Naive thymus-derived CD4-positive, alpha-beta T cell (primary cell): ENCODE measurements at regions not wholly inside any gene's neighbourhood (a gene's known extent, or its start where the extent isn't known, plus 50 kb on each side); places are given as distances from the start of the nearest gene placed in this dataset.

Source experiments
- ATAC-seq: fragments of 150-1000 bp; cut with Tn5 transposase; 2 replicates; pipeline ENCODE4 v1.10.0; 2021; ENCODE audit warnings: mild to moderate bottlenecking, moderate library complexity
- CTCF ChIA-PET: fragments of 350-600 bp; sonication (Branson Sonifier 250); formaldehyde crosslinking; loops from one replicate; lab custom pipeline; 2021; ENCODE audit warnings: antibody characterized with exemption; lab: Charles Lee
- POLR2A ChIA-PET: fragments of 350-600 bp; sonication (Branson Sonifier 250); formaldehyde crosslinking; loops from one replicate; lab custom pipeline; 2021; ENCODE audit warnings: antibody characterized with exemption, inconsistent platforms; lab: Charles Lee
- DNase-seq, 9 donors: peaks; one replicate each; pipeline versions ENCODE4 v3.0.0 to v3.0.0-alpha.2; 2020 to 2022; ENCODE audit warnings: mixed read lengths in 1 of 9
- H3K27ac ChIP-seq: one replicate; pipeline ENCODE4 v1.7.0; 2013; ENCODE audit warnings: mild to moderate bottlenecking, low read depth, low read length, moderate library complexity
- H3K27me3 ChIP-seq, 2 donors: one replicate each; pipeline ENCODE4 v1.7.0; 2013; ENCODE audit warnings: low read length in 2 of 2, mild to moderate bottlenecking in 2 of 2, moderate library complexity in 2 of 2; ENCODE audit not compliant: control insufficient read depth in 2 of 2, insufficient read depth in 2 of 2
- H3K36me3 ChIP-seq, 3 experiments: 1 replicate in 2 of 3; 2 replicates in 1 of 3; pipeline ENCODE4 v1.7.0; 2013; ENCODE audit warnings: low read length in 3 of 3, mild to moderate bottlenecking in 3 of 3, moderate library complexity in 1 of 3; ENCODE audit not compliant: insufficient read depth in 3 of 3, control insufficient read depth in 2 of 3
- H3K4me1 ChIP-seq, 2 donors: one replicate each; pipeline ENCODE4 v1.7.0; 2013; ENCODE audit warnings: low read length in 2 of 2, mild to moderate bottlenecking in 2 of 2, moderate library complexity in 1 of 2; ENCODE audit not compliant: control insufficient read depth in 2 of 2, insufficient read depth in 2 of 2
- H3K4me3 ChIP-seq: 2 replicates; pipeline ENCODE4 v1.7.0; 2013; ENCODE audit warnings: mild to moderate bottlenecking, low read length
- H3K9me3 ChIP-seq, 3 experiments: 1 replicate in 2 of 3; 2 replicates in 1 of 3; pipeline ENCODE4 v1.7.0; 2013; ENCODE audit warnings: low read length in 3 of 3; ENCODE audit not compliant: control insufficient read depth in 2 of 3
- H3K27ac Mint-ChIP-seq, 9 donors: one replicate each; pipeline ENCODE4 v1.8.0; 2020 to 2022; ENCODE audit warnings: mixed read lengths in 9 of 9, mild to moderate bottlenecking in 8 of 9, moderate library complexity in 5 of 9, inconsistent platforms in 2 of 9
- H3K27me3 Mint-ChIP-seq, 5 donors: one replicate each; pipeline ENCODE4 v1.8.0; 2021 to 2022; ENCODE audit warnings: mixed read lengths in 5 of 5, mild to moderate bottlenecking in 1 of 5
- H3K36me3 Mint-ChIP-seq, 5 donors: one replicate each; pipeline ENCODE4 v1.8.0; 2020 to 2022; ENCODE audit warnings: mixed read lengths in 5 of 5, mild to moderate bottlenecking in 3 of 5, inconsistent platforms in 1 of 5
- H3K4me1 Mint-ChIP-seq, 7 donors: one replicate each; pipeline ENCODE4 v1.8.0; 2020 to 2022; ENCODE audit warnings: mixed read lengths in 7 of 7, mild to moderate bottlenecking in 3 of 7, inconsistent platforms in 1 of 7
- H3K4me3 Mint-ChIP-seq, 10 donors: one replicate each; pipeline ENCODE4 v1.8.0; 2020 to 2022; ENCODE audit warnings: mild to moderate bottlenecking in 10 of 10, mixed read lengths in 10 of 10, moderate library complexity in 6 of 10, inconsistent platforms in 2 of 10
- H3K9me3 Mint-ChIP-seq, 11 donors: one replicate each; pipeline ENCODE4 v1.8.0; 2020 to 2022; ENCODE audit warnings: mixed read lengths in 11 of 11, mild to moderate bottlenecking in 4 of 11, inconsistent platforms in 1 of 11, moderate library complexity in 1 of 11
- intact Hi-C, 2 donors: fragments of 100-400 bp; cut with micrococcal nuclease; formaldehyde crosslinking; loops; one replicate each; pipeline ENCODE4 v1.15.1; 2023

DNA sequence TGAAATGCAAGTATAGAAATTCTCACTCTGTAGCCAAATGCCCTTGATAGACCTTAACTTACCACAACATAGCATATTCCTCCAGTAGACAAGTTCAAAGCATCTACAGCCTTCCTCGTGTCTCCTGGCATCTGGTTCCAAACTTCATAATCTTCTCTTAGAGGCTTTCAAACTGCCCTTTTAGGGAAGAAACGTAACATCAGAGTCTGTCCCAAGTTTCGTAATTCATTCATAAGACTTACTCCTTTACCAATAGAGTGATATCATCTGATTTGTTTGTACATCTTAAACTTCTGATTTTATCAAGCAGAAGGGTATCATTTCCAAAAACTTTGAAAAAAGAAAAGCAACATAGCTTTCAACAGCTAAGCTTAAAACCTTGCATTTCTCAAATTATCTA is 137.4 kb downstream of the SPRY2 start:
- Histone ChIP-seq H3K27ac (no peak overlapping the region), H3K4me3 (no peak overlapping the region), H3K9me3 (no peaks in the 10 kb centered on the region), H3K36me3 (no peaks in the 10 kb centered on the region), H3K4me1 (no peaks in the 10 kb centered on the region), H3K27me3 (no peaks in the 10 kb centered on the region)
- peaks cover 0 to 4% (median 0%) of the 10 kb centered on the region in 5 donors for H3K27me3 Mint-ChIP-seq
- peaks cover 0 to 15% (median 5%) of the 10 kb centered on the region in 11 donors for H3K9me3 Mint-ChIP-seq
- ChIA-PET POLR2A (no interaction called here), CTCF (no interaction called here)
- no peak overlapping the region for H3K27ac Mint-ChIP-seq
- no peak for ATAC-seq
- H3K4me3 Mint-ChIP-seq, result no peak overlapping the region
- intact Hi-C loops, result no loop called here
- DNase-seq, result no peak
- H3K4me1 Mint-ChIP-seq, result no peaks in the 10 kb centered on the region
- H3K36me3 Mint-ChIP-seq, result no peaks in the 10 kb centered on the region

DNA sequence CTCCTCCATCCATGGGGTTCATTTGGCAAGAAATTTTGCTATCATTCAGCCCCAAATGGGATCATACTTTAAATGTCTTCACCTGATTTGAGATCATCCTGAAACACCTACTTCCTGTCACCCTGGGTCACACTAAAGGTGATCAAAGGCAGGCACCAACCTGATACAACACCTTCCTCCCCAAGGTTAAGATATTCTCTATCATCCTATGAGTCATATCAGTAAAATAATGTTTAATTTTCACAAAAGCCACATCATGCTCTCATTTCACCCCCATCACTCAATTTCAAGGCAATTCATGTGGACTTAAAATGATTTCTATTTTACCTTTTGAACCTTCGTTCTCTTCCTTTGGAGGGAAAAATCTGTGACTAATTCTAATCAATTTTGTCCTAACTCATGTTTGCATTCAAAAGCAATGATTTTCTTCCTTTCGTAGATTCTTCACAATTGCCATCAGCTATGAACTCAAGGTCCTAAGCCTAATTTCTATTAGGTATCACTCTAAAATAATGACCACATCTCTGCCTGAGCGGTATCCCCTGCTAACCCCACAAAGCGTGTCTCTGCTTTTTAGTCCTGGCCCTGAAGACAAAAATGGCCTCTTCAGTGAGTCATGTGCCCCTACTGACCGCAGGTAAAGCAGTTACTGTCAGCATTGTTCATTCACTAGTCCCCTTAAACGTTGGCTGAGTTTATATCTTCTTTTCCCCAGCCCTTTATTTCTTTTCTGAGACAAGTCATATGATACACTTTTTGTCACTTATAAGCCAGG is 139.0 kb downstream of the SPRY2 start:
- DNase-seq, result no peak
- Mint-ChIP-seq H3K36me3 (no peaks in the 10 kb centered on the region), H3K27me3 (peaks cover 0 to 4% (median 0%) of the 10 kb centered on the region in 5 donors), H3K4me3 (no peak overlapping the region), H3K27ac (no peak overlapping the region), H3K4me1 (no peaks in the 10 kb centered on the region), H3K9me3 (peaks cover 0 to 16% (median 5%) of the 10 kb centered on the region in 11 donors)
- H3K27ac ChIP-seq, result no peak overlapping the region
- H3K4me3 ChIP-seq, result no peak overlapping the region
- ChIA-PET POLR2A (no interaction called here), CTCF (no interaction called here)
- intact Hi-C loops, result no loop called here
- no peaks in the 10 kb centered on the region for H3K9me3 ChIP-seq
- no peaks in the 10 kb centered on the region for H3K36me3 ChIP-seq
- no peak for ATAC-seq
- no peaks in the 10 kb centered on the region for H3K27me3 ChIP-seq
- H3K4me1 ChIP-seq, result no peaks in the 10 kb centered on the region

DNA sequence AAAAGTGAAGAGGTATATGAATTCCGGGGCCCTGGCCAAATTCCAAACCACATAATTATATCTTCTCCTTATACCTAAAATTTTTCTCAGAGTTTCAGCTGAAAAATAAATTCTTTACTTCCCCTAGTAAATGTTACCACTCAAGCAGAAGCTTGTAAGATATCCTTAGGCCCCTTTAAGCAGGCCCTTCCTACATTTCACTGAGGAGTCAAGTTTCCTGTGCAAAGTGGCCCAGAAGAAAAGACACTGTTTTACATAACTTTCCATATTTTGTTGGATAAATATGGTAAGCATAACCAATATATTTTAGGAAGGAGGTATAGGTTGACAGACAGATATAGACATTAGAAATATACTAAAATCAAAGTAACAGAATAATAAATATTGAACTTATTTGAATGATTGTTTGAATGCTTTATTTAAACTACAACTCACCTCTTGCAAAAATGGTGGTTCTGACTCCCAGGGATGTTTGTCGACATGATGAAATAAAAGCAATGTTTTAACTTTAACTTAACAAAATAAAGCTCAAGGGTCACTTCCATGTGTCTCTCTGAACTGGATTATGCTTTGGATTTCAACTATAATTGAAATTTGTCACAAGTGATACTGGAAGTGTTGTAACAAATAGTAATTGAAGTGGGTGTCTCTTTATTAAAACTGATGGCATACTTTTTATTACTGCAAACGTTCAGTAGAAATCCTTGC is 141.2 kb downstream of the SPRY2 start:
- H3K4me3 ChIP-seq, result no peak overlapping the region
- no peaks in the 10 kb centered on the region for H3K36me3 ChIP-seq
- no peaks in the 10 kb centered on the region for H3K27me3 ChIP-seq
- intact Hi-C loops, result loop anchor here in 1 of 2 donors (5.0 kb wide), 1 partner anchor 182 kb away; no protein-coding TSS in a partner anchor
- peaks cover 0 to 4% (median 0%) of the 10 kb centered on the region in 5 donors for H3K27me3 Mint-ChIP-seq
- no peaks in the 10 kb centered on the region for H3K4me1 Mint-ChIP-seq
- DNase-seq (no peak), ATAC-seq (no peak)
- H3K36me3 Mint-ChIP-seq, result no peaks in the 10 kb centered on the region
- H3K27ac ChIP-seq, result no peak overlapping the region
- ChIA-PET CTCF (no interaction called here), POLR2A (no interaction called here)
- no peaks in the 10 kb centered on the region for H3K9me3 ChIP-seq
- H3K9me3 Mint-ChIP-seq, result peaks cover 0 to 19% (median 3%) of the 10 kb centered on the region in 11 donors
- H3K4me1 ChIP-seq, result no peaks in the 10 kb centered on the region
- H3K27ac Mint-ChIP-seq, result no peak overlapping the region
- no peak overlapping the region for H3K4me3 Mint-ChIP-seq

DNA sequence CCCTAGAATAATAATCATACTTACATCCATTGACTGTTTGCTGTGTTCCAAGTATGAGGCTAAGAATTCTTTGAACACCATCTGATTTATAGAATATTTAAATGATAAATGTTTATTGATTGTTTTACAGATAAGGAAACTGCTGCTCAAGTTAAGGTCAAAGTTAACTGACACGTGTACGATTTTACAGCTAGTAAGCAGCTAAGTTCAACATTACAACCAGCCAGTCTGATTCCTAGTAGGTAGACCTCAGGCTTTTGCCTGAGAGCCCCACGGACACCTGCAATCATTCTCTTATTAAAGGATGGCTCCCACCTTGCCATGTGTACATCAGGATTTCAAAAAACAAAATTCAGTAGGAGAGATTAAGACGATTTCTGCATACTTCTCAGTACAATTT is 141.9 kb downstream of the SPRY2 start:
- CTCF ChIA-PET, result no interaction called here
- no peak for DNase-seq
- intact Hi-C loops, result loop anchor here in 1 of 2 donors (5.0 kb wide), 1 partner anchor 182 kb away; no protein-coding TSS in a partner anchor
- no peaks in the 10 kb centered on the region for H3K4me1 ChIP-seq
- Mint-ChIP-seq H3K4me3 (no peak overlapping the region), H3K27ac (no peak overlapping the region), H3K36me3 (no peaks in the 10 kb centered on the region), H3K9me3 (peaks cover 0 to 19% (median 3%) of the 10 kb centered on the region in 11 donors), H3K27me3 (peaks cover 0 to 4% (median 0%) of the 10 kb centered on the region in 5 donors), H3K4me1 (no peaks in the 10 kb centered on the region)
- H3K27ac ChIP-seq, result no peak overlapping the region
- POLR2A ChIA-PET, result no interaction called here
- H3K36me3 ChIP-seq, result no peaks in the 10 kb centered on the region
- no peak for ATAC-seq
- H3K4me3 ChIP-seq, result no peak overlapping the region
- no peaks in the 10 kb centered on the region for H3K9me3 ChIP-seq
- H3K27me3 ChIP-seq, result no peaks in the 10 kb centered on the region

- no peak overlapping the region for H3K27ac Mint-ChIP-seq
- no peak overlapping the region for H3K27ac ChIP-seq
- H3K4me3 ChIP-seq, result no peak overlapping the region
- no peaks in the 10 kb centered on the region for H3K4me1 Mint-ChIP-seq
- no peaks in the 10 kb centered on the region for H3K27me3 Mint-ChIP-seq
- H3K9me3 ChIP-seq, result no peaks in the 10 kb centered on the region
- H3K4me1 ChIP-seq, result no peaks in the 10 kb centered on the region
- ChIA-PET POLR2A (no interaction called here), CTCF (no interaction called here)
- no peak for ATAC-seq
- peaks cover 0 to 16% (median 0%) of the 10 kb centered on the region in 11 donors for H3K9me3 Mint-ChIP-seq
- no peak for DNase-seq
- intact Hi-C loops, result loop anchor here in 1 of 2 donors (5.0 kb wide), 1 partner anchor 179 kb away; no protein-coding TSS in a partner anchor
- no peaks in the 10 kb centered on the region for H3K27me3 ChIP-seq
- H3K4me3 Mint-ChIP-seq, result no peak overlapping the region
- H3K36me3 Mint-ChIP-seq, result no peaks in the 10 kb centered on the region
- no peaks in the 10 kb centered on the region for H3K36me3 ChIP-seq
Observed at GRCh38 chr13:80196756-80197155, 144.2 kb downstream of the SPRY2 start.

DNA sequence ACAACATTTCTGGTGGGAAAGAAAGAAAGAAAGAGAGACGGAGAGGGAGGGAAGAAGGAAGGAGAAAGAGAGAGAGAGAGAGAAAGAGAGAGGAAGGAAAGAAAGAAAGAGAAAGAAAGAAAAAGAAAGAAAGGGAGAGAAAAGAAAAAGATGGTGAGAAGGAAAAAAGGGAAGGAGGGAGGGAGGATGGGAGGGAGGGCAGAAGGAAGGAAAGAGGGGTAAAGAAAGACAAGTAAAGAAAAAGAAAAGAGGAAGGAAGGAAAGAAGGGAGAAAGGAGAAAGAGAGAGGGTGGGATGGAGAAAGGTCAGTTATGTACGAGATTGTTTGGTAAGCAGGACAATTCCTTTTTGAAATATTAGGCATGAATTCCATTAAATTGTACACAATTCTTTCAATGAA is 145.3 kb downstream of the SPRY2 start:
- no peak overlapping the region for H3K27ac Mint-ChIP-seq
- DNase-seq (no peak), ATAC-seq (no peak)
- intact Hi-C loops, result loop anchor here in 1 of 2 donors (5.0 kb wide), 1 partner anchor 178 kb away; no protein-coding TSS in a partner anchor
- H3K4me1 ChIP-seq, result no peaks in the 10 kb centered on the region
- H3K4me3 Mint-ChIP-seq, result no peak overlapping the region
- no peaks in the 10 kb centered on the region for H3K27me3 Mint-ChIP-seq
- peaks cover 0 to 11% (median 0%) of the 10 kb centered on the region in 11 donors for H3K9me3 Mint-ChIP-seq
- ChIA-PET POLR2A (no interaction called here), CTCF (no interaction called here)
- no peaks in the 10 kb centered on the region for H3K4me1 Mint-ChIP-seq
- H3K9me3 ChIP-seq, result no peaks in the 10 kb centered on the region
- H3K36me3 Mint-ChIP-seq, result no peaks in the 10 kb centered on the region
- H3K4me3 ChIP-seq, result no peak overlapping the region
- no peaks in the 10 kb centered on the region for H3K36me3 ChIP-seq
- no peak overlapping the region for H3K27ac ChIP-seq
- no peaks in the 10 kb centered on the region for H3K27me3 ChIP-seq
